Natural killer cell (primary cell): ENCODE measurements at regions not wholly inside any gene's neighbourhood (a gene's known extent, or its start where the extent isn't known, plus 50 kb on each side); places are given as distances from the start of the nearest gene placed in this dataset.

Experiments used
- ATAC-seq, 3 donors: fragments of 150-1000 bp in 2 of 3; fragments of 200-7000 bp in 1 of 3; cut with Tn5 transposase; 1 replicate in 1 of 3; 2 replicates in 2 of 3; pipeline ENCODE4 v1.10.0; 2021; ENCODE audit warnings: mild to moderate bottlenecking in 2 of 3, moderate library complexity in 2 of 3
- DNase-seq, 2 donors: peaks; one replicate each; pipeline versions ENCODE4 v3.0.0 to v3.0.0-alpha.2; 2013 to 2021; ENCODE audit warnings: mixed read lengths in 1 of 2
- H3K27ac ChIP-seq: one replicate; pipeline ENCODE4 v1.5.1; 2013; ENCODE audit warnings: mild to moderate bottlenecking, low read length
- H3K27me3 ChIP-seq: one replicate; pipeline ENCODE4 v1.6.1; 2013; ENCODE audit warnings: low read length; ENCODE audit not compliant: control insufficient read depth, insufficient read depth
- H3K36me3 ChIP-seq: one replicate; pipeline ENCODE4 v1.6.1; 2013; ENCODE audit warnings: low read length; ENCODE audit not compliant: control insufficient read depth, insufficient read depth
- H3K4me1 ChIP-seq: one replicate; pipeline ENCODE4 v1.6.1; 2013; ENCODE audit warnings: low read length; ENCODE audit not compliant: control insufficient read depth, insufficient read depth
- H3K4me3 ChIP-seq: one replicate; pipeline ENCODE4 v1.5.1; 2013; ENCODE audit warnings: low read length
- H3K9me3 ChIP-seq: one replicate; pipeline ENCODE4 v1.6.1; 2013; ENCODE audit warnings: low read length; ENCODE audit not compliant: control insufficient read depth, insufficient read depth
- H3K27ac Mint-ChIP-seq, 2 donors: one replicate each; pipeline ENCODE4 v1.8.0; 2022; ENCODE audit warnings: mild to moderate bottlenecking in 2 of 2, mixed read lengths in 2 of 2, moderate library complexity in 1 of 2
- H3K27me3 Mint-ChIP-seq, 2 donors: one replicate each; pipeline ENCODE4 v1.8.0; 2022; ENCODE audit warnings: low read depth in 2 of 2, mixed read lengths in 2 of 2
- H3K36me3 Mint-ChIP-seq: one replicate; pipeline ENCODE4 v1.8.0; 2022; ENCODE audit warnings: mixed read lengths
- H3K4me1 Mint-ChIP-seq, 2 donors: one replicate each; pipeline ENCODE4 v1.8.0; 2022; ENCODE audit warnings: mixed read lengths in 2 of 2
- H3K4me3 Mint-ChIP-seq: one replicate; pipeline ENCODE4 v1.8.0; 2022; ENCODE audit warnings: mild to moderate bottlenecking, moderate library complexity, mixed read lengths
- H3K9me3 Mint-ChIP-seq, 2 donors: one replicate each; pipeline ENCODE4 v1.8.0; 2022; ENCODE audit warnings: mixed read lengths in 2 of 2
- WGBS: methylation state at CpG from one replicate; pipeline ENCODE4 v1.1.7; 2013; ENCODE audit warnings: missing lambda C conversion rate; ENCODE audit not compliant: insufficient coverage; 5-methylcytosine and 5-hydroxymethylcytosine counted together
- intact Hi-C: fragments of 100-400 bp; cut with micrococcal nuclease; formaldehyde crosslinking; loops from one replicate; pipeline ENCODE4 v1.14.2; 2022
- TF ChIP-seq, protein P1 (sequence below): fragments of 200-600 bp; IDR thresholded peaks from one replicate; pipeline ENCODE4 v1.8.0; 2022; ENCODE audit warnings: antibody characterized with exemption

- no peak overlapping the region for H3K4me3 Mint-ChIP-seq
- H3K36me3 Mint-ChIP-seq, result no peaks in the 10 kb centered on the region
- peaks cover 0 to 6% of the 10 kb centered on the region in 2 donors for H3K27me3 Mint-ChIP-seq
- TF ChIP-seq, protein P1, sequence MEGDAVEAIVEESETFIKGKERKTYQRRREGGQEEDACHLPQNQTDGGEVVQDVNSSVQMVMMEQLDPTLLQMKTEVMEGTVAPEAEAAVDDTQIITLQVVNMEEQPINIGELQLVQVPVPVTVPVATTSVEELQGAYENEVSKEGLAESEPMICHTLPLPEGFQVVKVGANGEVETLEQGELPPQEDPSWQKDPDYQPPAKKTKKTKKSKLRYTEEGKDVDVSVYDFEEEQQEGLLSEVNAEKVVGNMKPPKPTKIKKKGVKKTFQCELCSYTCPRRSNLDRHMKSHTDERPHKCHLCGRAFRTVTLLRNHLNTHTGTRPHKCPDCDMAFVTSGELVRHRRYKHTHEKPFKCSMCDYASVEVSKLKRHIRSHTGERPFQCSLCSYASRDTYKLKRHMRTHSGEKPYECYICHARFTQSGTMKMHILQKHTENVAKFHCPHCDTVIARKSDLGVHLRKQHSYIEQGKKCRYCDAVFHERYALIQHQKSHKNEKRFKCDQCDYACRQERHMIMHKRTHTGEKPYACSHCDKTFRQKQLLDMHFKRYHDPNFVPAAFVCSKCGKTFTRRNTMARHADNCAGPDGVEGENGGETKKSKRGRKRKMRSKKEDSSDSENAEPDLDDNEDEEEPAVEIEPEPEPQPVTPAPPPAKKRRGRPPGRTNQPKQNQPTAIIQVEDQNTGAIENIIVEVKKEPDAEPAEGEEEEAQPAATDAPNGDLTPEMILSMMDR, result no peak
- H3K4me1 Mint-ChIP-seq, result no peaks in the 10 kb centered on the region
- H3K9me3 Mint-ChIP-seq, result peaks cover 2 to 3% of the 10 kb centered on the region in 2 donors
- intact Hi-C loops, result no loop called here
- ATAC-seq (no peak), DNase-seq (no peak)
- no peaks in the 10 kb centered on the region for H3K36me3 ChIP-seq
- H3K4me1 ChIP-seq, result no peaks in the 10 kb centered on the region
- H3K27ac ChIP-seq, result no peak overlapping the region
- H3K4me3 ChIP-seq, result no peak overlapping the region
- H3K9me3 ChIP-seq, result no peaks in the 10 kb centered on the region
- H3K27me3 ChIP-seq, result no peaks in the 10 kb centered on the region
- no peak overlapping the region for H3K27ac Mint-ChIP-seq
These were observed 95.4 kb upstream of the PDE10A start for GRCh38 chr6:165758441-165758840.

DNA sequence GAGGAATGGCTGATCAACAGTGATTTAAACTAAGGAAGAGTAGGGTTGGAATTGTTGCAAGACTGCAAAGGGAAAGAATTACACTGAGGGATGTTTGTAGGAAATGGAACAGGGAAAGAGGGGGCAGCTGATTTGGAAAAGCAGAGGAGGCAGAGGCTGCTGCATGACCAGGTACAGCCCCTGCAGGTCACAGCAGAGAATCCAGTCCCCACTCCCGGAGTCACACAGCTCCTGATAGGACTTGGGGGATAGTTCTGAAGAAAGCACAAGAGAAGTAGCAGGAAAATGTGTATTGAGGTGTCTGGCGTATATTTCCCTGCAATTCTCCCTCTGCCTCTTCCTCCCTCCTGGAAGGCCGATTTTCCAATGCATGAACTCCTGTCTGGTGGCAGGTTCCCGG, 92.5 kb upstream of the PDE10A start:
- Mint-ChIP-seq H3K27me3 (peaks cover 0 to 6% of the 10 kb centered on the region in 2 donors), H3K27ac (no peak overlapping the region), H3K36me3 (no peaks in the 10 kb centered on the region), H3K4me1 (no peaks in the 10 kb centered on the region), H3K9me3 (peaks cover 0 to 3% of the 10 kb centered on the region in 2 donors), H3K4me3 (no peak overlapping the region)
- Histone ChIP-seq H3K9me3 (no peaks in the 10 kb centered on the region), H3K4me3 (no peak overlapping the region), H3K4me1 (no peaks in the 10 kb centered on the region), H3K27me3 (no peaks in the 10 kb centered on the region), H3K27ac (no peak overlapping the region), H3K36me3 (no peaks in the 10 kb centered on the region)
- TF ChIP-seq, protein P1, result no peak
- ATAC-seq, result no peak
- 66% methylated on average over 4 of the region's 4 CpGs for WGBS
- DNase-seq, result no peak
- intact Hi-C loops, result no loop called here

DNA sequence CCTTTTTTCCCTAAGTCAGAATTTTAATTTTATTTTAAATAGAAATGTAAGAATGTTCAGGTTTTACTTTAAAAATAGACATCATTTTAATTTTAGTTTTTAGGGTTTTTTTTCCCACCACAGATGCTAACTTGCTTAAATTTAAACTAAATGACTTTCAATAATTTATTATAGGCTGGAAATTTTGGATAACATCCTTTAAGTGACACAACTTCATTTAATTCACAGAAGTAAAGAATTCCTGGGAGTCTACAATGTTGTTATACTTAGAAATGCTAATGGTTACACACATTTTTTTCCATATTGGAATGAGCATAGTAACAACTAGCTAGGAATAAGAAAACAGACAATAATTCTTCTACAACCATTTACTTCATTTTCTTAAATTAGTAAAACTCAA, 90.5 kb upstream of the PDE10A start:
- no peaks in the 10 kb centered on the region for H3K27me3 ChIP-seq
- Mint-ChIP-seq H3K4me3 (no peak overlapping the region), H3K9me3 (peaks cover 8 to 10% of the 10 kb centered on the region in 2 donors), H3K36me3 (no peaks in the 10 kb centered on the region), H3K4me1 (no peaks in the 10 kb centered on the region), H3K27me3 (peaks cover 0 to 6% of the 10 kb centered on the region in 2 donors), H3K27ac (no peak overlapping the region)
- no peaks in the 10 kb centered on the region for H3K4me1 ChIP-seq
- no peak overlapping the region for H3K27ac ChIP-seq
- DNase-seq (no peak), ATAC-seq (no peak)
- intact Hi-C loops, result no loop called here
- TF ChIP-seq, protein P1, result no peak
- H3K9me3 ChIP-seq, result no peaks in the 10 kb centered on the region
- H3K36me3 ChIP-seq, result no peaks in the 10 kb centered on the region
- no peak overlapping the region for H3K4me3 ChIP-seq

GRCh38 chr6:165752451-165752850, 89.4 kb upstream of the PDE10A start:
- H3K27me3 ChIP-seq, result no peaks in the 10 kb centered on the region
- intact Hi-C loops, result no loop called here
- no peak overlapping the region for H3K27ac ChIP-seq
- no peaks in the 10 kb centered on the region for H3K36me3 ChIP-seq
- 88% methylated on average over 3 of the region's 3 CpGs for WGBS
- H3K4me1 Mint-ChIP-seq, result no peaks in the 10 kb centered on the region
- no peak overlapping the region for H3K4me3 ChIP-seq
- no peaks in the 10 kb centered on the region for H3K4me1 ChIP-seq
- no peak for DNase-seq
- no peaks in the 10 kb centered on the region for H3K36me3 Mint-ChIP-seq
- TF ChIP-seq, protein P1, result no peak
- no peak overlapping the region for H3K27ac Mint-ChIP-seq
- no peaks in the 10 kb centered on the region for H3K9me3 ChIP-seq
- ATAC-seq, result no peak
- peaks cover 0 to 3% of the 10 kb centered on the region in 2 donors for H3K27me3 Mint-ChIP-seq
- peaks cover 7 to 8% of the 10 kb centered on the region in 2 donors for H3K9me3 Mint-ChIP-seq
- no peak overlapping the region for H3K4me3 Mint-ChIP-seq
